Neural progenitor cell (in vitro differentiated cells): ENCODE measurements at regions not wholly inside any gene's neighbourhood (a gene's known extent, or its start where the extent isn't known, plus 50 kb on each side); places are given as distances from the start of the nearest gene placed in this dataset.

Experiments
- DNase-seq: peaks from one replicate; pipeline ENCODE4 v3.0.0-alpha.2; 2016; ENCODE audit warnings: low spot score
- H2AFZ ChIP-seq: fragments of 200-600 bp; sonication (generic); replicated peaks from 2 replicates; pipeline ENCODE4 v1.6.1; 2016; ENCODE audit warnings: antibody characterized with exemption
- H3F3A ChIP-seq: fragments of 200-600 bp; sonication (generic); 2 replicates; pipeline ENCODE4 v1.6.1; 2016; ENCODE audit warnings: antibody characterized with exemption, low read depth
- H3K27ac ChIP-seq: fragments of 200-600 bp; sonication (generic); 2 replicates; pipeline ENCODE4 v1.5.1; 2016; ENCODE audit warnings: mild to moderate bottlenecking
- H3K27me3 ChIP-seq: fragments of 200-600 bp; sonication (generic); 2 replicates; pipeline ENCODE4 v1.6.1; 2016; ENCODE audit warnings: mild to moderate bottlenecking, moderate library complexity
- H3K36me3 ChIP-seq: fragments of 200-600 bp; sonication (generic); 2 replicates; pipeline ENCODE4 v1.5.1; 2016
- H3K4me1 ChIP-seq: fragments of 200-600 bp; sonication (generic); 2 replicates; pipeline ENCODE4 v1.6.1; 2016; ENCODE audit warnings: mixed run types
- H3K4me2 ChIP-seq: fragments of 200-600 bp; sonication (generic); 2 replicates; pipeline ENCODE4 v1.6.1; 2016
- H3K4me3 ChIP-seq: fragments of 200-600 bp; sonication (generic); 2 replicates; pipeline ENCODE4 v1.5.1; 2016
- H3K79me2 ChIP-seq: fragments of 200-600 bp; sonication (generic); 2 replicates; pipeline ENCODE4 v1.6.1; 2016; ENCODE audit warnings: low read depth
- H3K9ac ChIP-seq: fragments of 200-600 bp; sonication (generic); 2 replicates; pipeline ENCODE4 v1.6.1; 2016
- H3K9me3 ChIP-seq: fragments of 200-600 bp; sonication (generic); 2 replicates; pipeline ENCODE4 v1.5.1; 2016; ENCODE audit warnings: low read depth
- H4K20me1 ChIP-seq: fragments of 200-600 bp; sonication (generic); 2 replicates; pipeline ENCODE4 v1.6.1; 2016; ENCODE audit warnings: low read depth
- H3K27ac Mint-ChIP-seq: 3 replicates; pipeline ENCODE4 v1.8.0; 2021; ENCODE audit warnings: mixed read lengths
- H3K27me3 Mint-ChIP-seq: 2 replicates; pipeline ENCODE4 v1.8.0; 2022; ENCODE audit warnings: low read depth, mild to moderate bottlenecking, inconsistent platforms, moderate library complexity, mixed read lengths; ENCODE audit not compliant: insufficient read depth
- H3K36me3 Mint-ChIP-seq: 3 replicates; pipeline ENCODE4 v1.8.0; 2021; ENCODE audit warnings: mixed read lengths
- H3K4me1 Mint-ChIP-seq: 3 replicates; pipeline ENCODE4 v1.8.0; 2021; ENCODE audit warnings: mixed read lengths
- H3K4me3 Mint-ChIP-seq: 3 replicates; pipeline ENCODE4 v1.8.0; 2021; ENCODE audit warnings: mild to moderate bottlenecking, moderate library complexity, mixed read lengths
- H3K9me3 Mint-ChIP-seq: 3 replicates; pipeline ENCODE4 v1.8.0; 2020; ENCODE audit warnings: mixed read lengths
- CTCF ChIP-seq: fragments of 200-600 bp; sonication (generic); IDR thresholded peaks from 2 replicates; pipeline ENCODE4 v1.5.1; 2017; ENCODE audit warnings: antibody characterized with exemption, mild to moderate bottlenecking
- EZH2 ChIP-seq: fragments of 200-600 bp; sonication (generic); IDR thresholded peaks from 2 replicates; pipeline ENCODE4 v1.6.1; 2017; ENCODE audit warnings: antibody characterized with exemption, mild to moderate bottlenecking, moderate library complexity
- EZH2phosphoT487 ChIP-seq: fragments of 200-600 bp; sonication (generic); IDR thresholded peaks from 2 replicates; pipeline ENCODE4 v1.6.1; 2017; ENCODE audit warnings: antibody characterized with exemption

GRCh38 chr4:129369361-129370010, 273.5 kb downstream of the C4orf33 start:
- Histone ChIP-seq H3K4me1 (peaks cover 5% of the 10 kb centered on the region), H3K9ac (no peak overlapping the region), H3K9me3 (no peaks in the 10 kb centered on the region), H3K79me2 (no peaks in the 10 kb centered on the region), H4K20me1 (no peaks in the 10 kb centered on the region), H2AFZ (no peak overlapping the region), H3K27me3 (no peaks in the 10 kb centered on the region), H3K36me3 (no peaks in the 10 kb centered on the region), H3F3A (no peaks in the 10 kb centered on the region), H3K4me2 (no peak overlapping the region), H3K27ac (no peak overlapping the region), H3K4me3 (no peak overlapping the region)
- Mint-ChIP-seq H3K4me1 (peaks cover 13% of the 10 kb centered on the region), H3K4me3 (no peak overlapping the region), H3K27me3 (peaks cover 2% of the 10 kb centered on the region), H3K36me3 (no peaks in the 10 kb centered on the region), H3K9me3 (no peaks in the 10 kb centered on the region), H3K27ac (no peak overlapping the region)
- TF ChIP-seq EZH2phosphoT487, result no peak
- no peak for TF ChIP-seq EZH2
- TF ChIP-seq CTCF, result no peak
- no peak for DNase-seq

GRCh38 chr4:129371065-129371464, 275.1 kb downstream of the C4orf33 start:
- H2AFZ ChIP-seq, result peak overlapping the region; percentile 54
- no peak overlapping the region for H3K27ac ChIP-seq
- H3K4me3 Mint-ChIP-seq, result no peak overlapping the region
- peaks cover 13% of the 10 kb centered on the region for H3K4me1 Mint-ChIP-seq
- no peaks in the 10 kb centered on the region for H3K79me2 ChIP-seq
- no peak overlapping the region for H3K9ac ChIP-seq
- no peaks in the 10 kb centered on the region for H4K20me1 ChIP-seq
- no peak overlapping the region for H3K4me2 ChIP-seq
- H3K9me3 Mint-ChIP-seq, result no peaks in the 10 kb centered on the region
- H3K4me1 ChIP-seq, result peaks cover 5% of the 10 kb centered on the region
- peak overlapping the region; percentile 27 for H3K27ac Mint-ChIP-seq
- H3K27me3 ChIP-seq, result no peaks in the 10 kb centered on the region
- TF ChIP-seq EZH2, result no peak
- TF ChIP-seq CTCF, result no peak
- TF ChIP-seq EZH2phosphoT487, result no peak
- no peaks in the 10 kb centered on the region for H3K36me3 Mint-ChIP-seq
- H3F3A ChIP-seq, result no peaks in the 10 kb centered on the region
- DNase-seq, result no peak
- H3K9me3 ChIP-seq, result no peaks in the 10 kb centered on the region
- no peak overlapping the region for H3K4me3 ChIP-seq
- H3K36me3 ChIP-seq, result no peaks in the 10 kb centered on the region
- peaks cover 2% of the 10 kb centered on the region for H3K27me3 Mint-ChIP-seq

- Mint-ChIP-seq H3K4me1 (peaks cover 13% of the 10 kb centered on the region), H3K27ac (no peak overlapping the region), H3K36me3 (no peaks in the 10 kb centered on the region), H3K9me3 (no peaks in the 10 kb centered on the region), H3K27me3 (peaks cover 2% of the 10 kb centered on the region), H3K4me3 (no peak overlapping the region)
- Histone ChIP-seq H3K79me2 (no peaks in the 10 kb centered on the region), H3K4me2 (no peak overlapping the region), H3F3A (no peaks in the 10 kb centered on the region), H3K36me3 (no peaks in the 10 kb centered on the region), H3K9me3 (no peaks in the 10 kb centered on the region), H3K27me3 (no peaks in the 10 kb centered on the region), H2AFZ (no peak overlapping the region), H3K9ac (no peak overlapping the region), H3K27ac (no peak overlapping the region), H4K20me1 (no peaks in the 10 kb centered on the region), H3K4me3 (no peak overlapping the region), H3K4me1 (peaks cover 5% of the 10 kb centered on the region)
- DNase-seq, result no peak
- TF ChIP-seq CTCF (no peak), EZH2phosphoT487 (no peak), EZH2 (no peak)
Observed at GRCh38 chr4:129371926-129372325, 276.0 kb downstream of the C4orf33 start.
